GM20431 (cell line): ENCODE measurements at regions not wholly inside any gene's neighbourhood (a gene's known extent, or its start where the extent isn't known, plus 50 kb on each side); places are given as distances from the start of the nearest gene placed in this dataset.

ENCODE experiments used
- in situ Hi-C: fragments of 300-500 bp; cut with MseI, MboI; formaldehyde crosslinking; loops from one replicate; pipeline ENCODE4 v1.15.0; 2020; ENCODE audit warnings: low sequenced_read_pairs; ENCODE audit not compliant: unreplicated experiment

- in situ Hi-C loops, result no loop called here
Observed at GRCh38 chr3:8182904-8183303, 318.7 kb upstream of the LMCD1 start.

- in situ Hi-C loops, result no loop called here
Observed at GRCh38 chr3:8183627-8184026, 318.0 kb upstream of the LMCD1 start.

- in situ Hi-C loops, result no loop called here
Observed at GRCh38 chr3:8186213-8186612, 315.4 kb upstream of the LMCD1 start.

GRCh38 chr3:8187996-8188395 lies 313.6 kb upstream of the LMCD1 start:
- in situ Hi-C loops, result no loop called here

- in situ Hi-C loops, result no loop called here
Observed at GRCh38 chr3:8189051-8189450, 312.6 kb upstream of the LMCD1 start.

- in situ Hi-C loops, result no loop called here
Observed at GRCh38 chr3:8191406-8191805, 310.2 kb upstream of the LMCD1 start.

- in situ Hi-C loops, result no loop called here
Observed at GRCh38 chr3:8197384-8197783, 304.2 kb upstream of the LMCD1 start.

GRCh38 chr3:8198605-8199004 lies 303.0 kb upstream of the LMCD1 start:
- in situ Hi-C loops, result no loop called here

- in situ Hi-C loops, result no loop called here
Observed at GRCh38 chr3:8200996-8201395, 300.6 kb upstream of the LMCD1 start.

GRCh38 chr3:8201886-8202285 lies 299.7 kb upstream of the LMCD1 start:
- in situ Hi-C loops, result no loop called here

- in situ Hi-C loops, result no loop called here
Observed at GRCh38 chr3:8204331-8204730, 297.3 kb upstream of the LMCD1 start.

- in situ Hi-C loops, result no loop called here
Observed at GRCh38 chr3:8204853-8205650, 296.6 kb upstream of the LMCD1 start.

GRCh38 chr3:8205881-8206280 lies 295.7 kb upstream of the LMCD1 start:
- in situ Hi-C loops, result no loop called here

- in situ Hi-C loops, result no loop called here
Observed at GRCh38 chr3:8206971-8207617, 294.5 kb upstream of the LMCD1 start.

GRCh38 chr3:8210882-8211341 lies 290.7 kb upstream of the LMCD1 start:
- in situ Hi-C loops, result no loop called here

GRCh38 chr3:8212794-8213193 lies 288.8 kb upstream of the LMCD1 start:
- in situ Hi-C loops, result no loop called here

- in situ Hi-C loops, result no loop called here
Observed at GRCh38 chr3:8213286-8213685, 288.3 kb upstream of the LMCD1 start.

GRCh38 chr3:8215821-8216220 lies 285.8 kb upstream of the LMCD1 start:
- in situ Hi-C loops, result no loop called here

- in situ Hi-C loops, result no loop called here
Observed at GRCh38 chr3:8218353-8218940, 283.2 kb upstream of the LMCD1 start.

- in situ Hi-C loops, result no loop called here
Observed at GRCh38 chr3:8220291-8220690, 281.3 kb upstream of the LMCD1 start.

GRCh38 chr3:8223766-8224165 lies 277.9 kb upstream of the LMCD1 start:
- in situ Hi-C loops, result no loop called here
